K562 (cell line): ENCODE measurements at regions not wholly inside any gene's neighbourhood (a gene's known extent, or its start where the extent isn't known, plus 50 kb on each side); places are given as distances from the start of the nearest gene placed in this dataset.

Source experiments
- ATAC-seq: fragments of 200-7000 bp; cut with Tn5 transposase; 3 replicates; pipeline ENCODE4 v1.9.1; 2020; ENCODE audit warnings: moderate library complexity
- BruUV-seq: library from RNA; stranded (reverse); fragments of 400-500 nt; replicated peaks from 2 replicates; lab custom pipeline; 2021; lab: Mats Ljungman, UMichigan
- CTCF ChIA-PET: fragments of 300-600 bp; formaldehyde crosslinking; extraction: SDS; loops from one replicate; lab custom pipeline; 2021; ENCODE audit warnings: low intra/inter-chr PET ratio; lab: Yijun Ruan, JAX
- POLR2A ChIA-PET: fragments of 300-600, 350-650 bp; sonication (Branson Sonifier 250); formaldehyde crosslinking; extraction: SDS; loops from one replicate; lab custom pipeline; 2021; ENCODE audit warnings: antibody characterized with exemption, inconsistent platforms; lab: Yijun Ruan, JAX
- DNase-seq, 4 experiments: peaks; one replicate each; pipeline versions ENCODE4 v3.0.0 to v3.0.0-alpha.2; 2011 to 2018; ENCODE audit warnings: low spot score in 3 of 4, mixed read lengths in 3 of 4; ENCODE audit errors: extremely low read depth in 1 of 4
- FAIRE-seq: peaks from 2 replicates; lab custom pipeline; 2011; peaks lifted over from hg19 to GRCh38; lab: Jason Lieb, UNC
- H2AFZ ChIP-seq: 2 replicates; pipeline ENCODE4 v1.6.0; 2011; ENCODE audit warnings: low read depth, low read length, control low read depth, inconsistent platforms
- H3K27ac ChIP-seq: fragments of 200-600 bp; 3 replicates; pipeline ENCODE4 v1.8.0; 2011; ENCODE audit warnings: low read depth, mild to moderate bottlenecking, control low read depth, inconsistent platforms, low read length, moderate library complexity, mixed read lengths; ENCODE audit errors: extremely low read depth
- H3K27me3 ChIP-seq, 2 experiments: fragments of 300-600 bp in 1 of 2; 2 replicates in 1 of 2; 3 replicates in 1 of 2; pipeline versions ENCODE4 v1.6.0 to v1.8.0; 2011; ENCODE audit warnings: inconsistent platforms in 2 of 2, low read length in 2 of 2, mild to moderate bottlenecking in 1 of 2, mixed read lengths in 1 of 2, moderate library complexity in 1 of 2; ENCODE audit not compliant: control insufficient read depth in 2 of 2, insufficient read depth in 2 of 2
- H3K36me3 ChIP-seq: fragments of 300-600 bp; 3 replicates; pipeline ENCODE4 v1.8.0; 2011; ENCODE audit warnings: mild to moderate bottlenecking, low read length, inconsistent platforms; ENCODE audit not compliant: control insufficient read depth, insufficient read depth
- H3K4me1 ChIP-seq, 2 experiments: fragments of 200-600 bp in 1 of 2; replicated peaks in 1 of 2; 2 replicates in 1 of 2; 3 replicates in 1 of 2; pipeline versions ENCODE4 v1.5.1 to v1.8.0; 2011; ENCODE audit warnings: inconsistent platforms in 2 of 2, low read length in 2 of 2, mild to moderate bottlenecking in 1 of 2, mixed read lengths in 1 of 2, moderate library complexity in 1 of 2; ENCODE audit not compliant: control insufficient read depth in 2 of 2, insufficient read depth in 2 of 2
- H3K4me2 ChIP-seq: 2 replicates; pipeline ENCODE4 v1.6.1; 2011; ENCODE audit warnings: low read length, control low read depth, inconsistent platforms, mixed read lengths; ENCODE audit not compliant: insufficient read depth
- H3K4me3 ChIP-seq: fragments of 200-600 bp; sonication (generic), shearing (Covaris generic); 2 replicates; pipeline ENCODE4 v1.5.1; 2016; ENCODE audit warnings: control low read depth, inconsistent platforms
- H3K79me2 ChIP-seq: fragments of 200-600 bp; 3 replicates; pipeline ENCODE4 v1.8.0; 2011; ENCODE audit warnings: low read length, inconsistent platforms; ENCODE audit not compliant: control insufficient read depth, insufficient read depth
- H3K9ac ChIP-seq, 2 experiments: 2 replicates each; pipeline versions ENCODE4 v1.6.0 to v1.6.1; 2011; ENCODE audit warnings: low read depth in 2 of 2, low read length in 2 of 2, control low read depth in 1 of 2, inconsistent platforms in 1 of 2, mild to moderate bottlenecking in 1 of 2, mixed read lengths in 1 of 2; ENCODE audit not compliant: insufficient read depth in 1 of 2
- H3K9me1 ChIP-seq: one replicate; pipeline ENCODE4 v1.6.0; 2011; ENCODE audit warnings: inconsistent platforms, mild to moderate bottlenecking, low read length, moderate library complexity; ENCODE audit not compliant: control insufficient read depth, insufficient read depth
- H3K9me3 ChIP-seq: replicated peaks from 2 replicates; pipeline ENCODE4 v1.5.1; 2011; ENCODE audit warnings: low read depth, low read length, inconsistent platforms; ENCODE audit not compliant: control insufficient read depth, insufficient read depth
- H4K20me1 ChIP-seq: replicated peaks from 2 replicates; pipeline ENCODE4 v1.6.1; 2011; ENCODE audit warnings: low read length, inconsistent platforms, mixed read lengths; ENCODE audit not compliant: control insufficient read depth, insufficient read depth
- BRCA1 ChIP-seq, 2 experiments: fragments of 450-650 bp in 1 of 2; sonication (generic) in 1 of 2; formaldehyde crosslinking in 1 of 2; IDR thresholded peaks; 2 replicates each; pipeline versions ENCODE4 v1.5.0 to v1.6.1; 2017 to 2020; ENCODE audit warnings: mild to moderate bottlenecking in 1 of 2, missing genetic modification reagents in 1 of 2
- ERF ChIP-seq: fragments of 450-650 bp; formaldehyde crosslinking; IDR thresholded peaks from 2 replicates; pipeline ENCODE4 v1.4.0; 2020; ENCODE audit warnings: mild to moderate bottlenecking, mixed read lengths
- EZH2 ChIP-seq: IDR thresholded peaks from 2 replicates; pipeline ENCODE4 v1.6.1; 2012; ENCODE audit warnings: low read depth, mild to moderate bottlenecking, inconsistent platforms, low read length, borderline replicate concordance
- MCM2 ChIP-seq: fragments of 450-650 bp; IDR thresholded peaks from 2 replicates; pipeline ENCODE4 v1.6.1; 2017; ENCODE audit warnings: low read depth, mild to moderate bottlenecking
- MEF2A ChIP-seq: IDR thresholded peaks from 2 replicates; pipeline ENCODE4 v1.6.1; 2011; ENCODE audit warnings: low read depth, mild to moderate bottlenecking, low read length, moderate library complexity; ENCODE audit not compliant: control insufficient read depth
- RFX5 ChIP-seq: IDR thresholded peaks from 2 replicates; pipeline ENCODE4 v1.6.1; 2011; ENCODE audit warnings: low read depth, mild to moderate bottlenecking, improper control_type of control experiment, low read length
- SMAD1 ChIP-seq: fragments of 150-350 bp; IDR thresholded peaks from 2 replicates; pipeline ENCODE4 v1.6.1; 2014; ENCODE audit warnings: low read length, low read depth; ENCODE audit not compliant: partially characterized antibody
- TFAM ChIP-seq: fragments of 250-450 bp; sonication (Bioruptor Pico); conservative IDR thresholded peaks from 2 replicates; pipeline ENCODE4 v1.5.0; 2021; ENCODE audit warnings: mild to moderate bottlenecking, moderate library complexity
- ZFP1 ChIP-seq: fragments of 450-650 bp; formaldehyde crosslinking; IDR thresholded peaks from 2 replicates; pipeline ENCODE4 v1.4.0; 2020; ENCODE audit warnings: mild to moderate bottlenecking, mixed read lengths
- WGBS: fragments of 100-300 bp; shearing (Covaris generic); methylation state at CpG from one replicate; pipeline ENCODE4 v1.1.6; 2016; ENCODE audit warnings: low coverage, mixed read lengths; ENCODE audit not compliant: insufficient coverage; ENCODE audit errors: missing lambda C conversion rate; 5-methylcytosine and 5-hydroxymethylcytosine counted together
- in situ Hi-C: fragments of 300-500 bp; cut with MboI; formaldehyde crosslinking; loops from 4 replicates; pipeline ENCODE4 v1.15.0; 2018; ENCODE audit warnings: inconsistent platforms, mixed read lengths
- intact Hi-C: fragments of 100-400 bp; cut with micrococcal nuclease; formaldehyde crosslinking; loops from 2 replicates; pipeline ENCODE4 v1.14.2; 2022
- TF ChIP-seq, protein P1 (sequence below): fragments of 150-350 bp; IDR thresholded peaks from 2 replicates; pipeline ENCODE4 v1.6.1; 2014; ENCODE audit warnings: low read depth, mild to moderate bottlenecking, low read length, borderline replicate concordance

DNA sequence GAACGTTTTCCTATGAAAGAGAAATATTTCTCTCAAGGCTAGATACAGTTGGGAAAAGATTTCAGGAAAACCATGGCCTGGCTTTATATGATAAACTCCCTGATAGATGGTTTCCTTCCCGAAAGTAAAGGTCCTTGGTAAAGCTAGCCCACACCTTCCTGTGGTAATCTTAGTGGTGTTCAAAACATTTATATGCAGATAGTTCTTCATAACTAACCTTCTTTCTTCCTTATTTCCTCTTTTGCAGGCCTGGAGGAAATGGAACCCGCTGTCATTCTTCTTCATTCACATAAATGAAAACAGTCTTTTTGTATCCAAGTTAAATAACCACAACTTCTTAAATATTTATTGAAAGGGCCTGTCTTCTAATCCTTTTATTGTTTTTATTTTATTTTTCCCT is 474.0 kb upstream of the ACTBL2 start:
- TF ChIP-seq MCM2: no peak
- TF ChIP-seq ERF (CRISPR knock-in tag): no peak
- no peak for TF ChIP-seq RFX5
- no peak for TF ChIP-seq SMAD1
- no peak for TF ChIP-seq EZH2
- TF ChIP-seq ZFP1 (CRISPR knock-in tag): no peak
- TF ChIP-seq, protein P1, sequence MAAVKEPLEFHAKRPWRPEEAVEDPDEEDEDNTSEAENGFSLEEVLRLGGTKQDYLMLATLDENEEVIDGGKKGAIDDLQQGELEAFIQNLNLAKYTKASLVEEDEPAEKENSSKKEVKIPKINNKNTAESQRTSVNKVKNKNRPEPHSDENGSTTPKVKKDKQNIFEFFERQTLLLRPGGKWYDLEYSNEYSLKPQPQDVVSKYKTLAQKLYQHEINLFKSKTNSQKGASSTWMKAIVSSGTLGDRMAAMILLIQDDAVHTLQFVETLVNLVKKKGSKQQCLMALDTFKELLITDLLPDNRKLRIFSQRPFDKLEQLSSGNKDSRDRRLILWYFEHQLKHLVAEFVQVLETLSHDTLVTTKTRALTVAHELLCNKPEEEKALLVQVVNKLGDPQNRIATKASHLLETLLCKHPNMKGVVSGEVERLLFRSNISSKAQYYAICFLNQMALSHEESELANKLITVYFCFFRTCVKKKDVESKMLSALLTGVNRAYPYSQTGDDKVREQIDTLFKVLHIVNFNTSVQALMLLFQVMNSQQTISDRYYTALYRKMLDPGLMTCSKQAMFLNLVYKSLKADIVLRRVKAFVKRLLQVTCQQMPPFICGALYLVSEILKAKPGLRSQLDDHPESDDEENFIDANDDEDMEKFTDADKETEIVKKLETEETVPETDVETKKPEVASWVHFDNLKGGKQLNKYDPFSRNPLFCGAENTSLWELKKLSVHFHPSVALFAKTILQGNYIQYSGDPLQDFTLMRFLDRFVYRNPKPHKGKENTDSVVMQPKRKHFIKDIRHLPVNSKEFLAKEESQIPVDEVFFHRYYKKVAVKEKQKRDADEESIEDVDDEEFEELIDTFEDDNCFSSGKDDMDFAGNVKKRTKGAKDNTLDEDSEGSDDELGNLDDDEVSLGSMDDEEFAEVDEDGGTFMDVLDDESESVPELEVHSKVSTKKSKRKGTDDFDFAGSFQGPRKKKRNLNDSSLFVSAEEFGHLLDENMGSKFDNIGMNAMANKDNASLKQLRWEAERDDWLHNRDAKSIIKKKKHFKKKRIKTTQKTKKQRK: no peak
- TF ChIP-seq MEF2A: no peak
- no peak for TF ChIP-seq BRCA1 (IDR thresholded peaks at IDR 0.05)
- no peak for TF ChIP-seq BRCA1 (CRISPR knock-in tag; IDR thresholded peaks at IDR 0.05)
- no peak for TF ChIP-seq TFAM (CRISPR knock-in tag)
- DNase-seq: no peak
- CTCF ChIA-PET: no interaction called here
- WGBS: 2% methylated on average over 3 of the region's 3 CpGs
- no peaks in the 10 kb centered on the region for H4K20me1 ChIP-seq
- FAIRE-seq: no peak
- no peak overlapping the region for H3K9ac ChIP-seq
- no peak for ATAC-seq
- in situ Hi-C loops (no loop called here), intact Hi-C loops (loop anchor here (10.0 kb wide), 1 partner anchor 118 kb away; no protein-coding TSS in a partner anchor)
- BruUV-seq: no TSS peak
- no peaks in the 10 kb centered on the region for H3K36me3 ChIP-seq
- no peak overlapping the region for H2AFZ ChIP-seq
- no peak overlapping the region for H3K27ac ChIP-seq
- H3K9me3 ChIP-seq: no peaks in the 10 kb centered on the region; the same call in 1 of the 2 replicates
- POLR2A ChIA-PET: no interaction called here
- no peaks in the 10 kb centered on the region; a peak in 1 of 5 replicates for H3K4me1 ChIP-seq
- H3K79me2 ChIP-seq: no peaks in the 10 kb centered on the region
- no peaks in the 10 kb centered on the region for H3K9me1 ChIP-seq
- no peaks in the 10 kb centered on the region for H3K27me3 ChIP-seq
- H3K4me2 ChIP-seq: no peak overlapping the region
- H3K4me3 ChIP-seq: no peak overlapping the region
